Adipocyte (in vitro differentiated cells): ENCODE measurements at regions not wholly inside any gene's neighbourhood (a gene's known extent, or its start where the extent isn't known, plus 50 kb on each side); places are given as distances from the start of the nearest gene placed in this dataset.

Experiments
- DNase-seq: peaks from one replicate; pipeline ENCODE4 v3.0.0-alpha.2; 2015; ENCODE audit warnings: low read depth
- H3K27me3 ChIP-seq: replicated peaks from 2 replicates; pipeline ENCODE4 v1.7.0; 2013; ENCODE audit warnings: mild to moderate bottlenecking, low read length, moderate library complexity; ENCODE audit not compliant: control insufficient read depth, insufficient read depth
- H3K36me3 ChIP-seq: 2 replicates; pipeline ENCODE4 v1.7.0; 2013; ENCODE audit warnings: low read length, mild to moderate bottlenecking, moderate library complexity; ENCODE audit not compliant: control insufficient read depth, insufficient read depth, severe bottlenecking
- H3K4me1 ChIP-seq: 2 replicates; pipeline ENCODE4 v1.7.0; 2013; ENCODE audit warnings: mild to moderate bottlenecking, low read length, moderate library complexity; ENCODE audit not compliant: control insufficient read depth, insufficient read depth
- H3K4me3 ChIP-seq: 2 replicates; pipeline ENCODE4 v1.7.0; 2013; ENCODE audit warnings: mild to moderate bottlenecking, low read length, moderate library complexity
- H3K9ac ChIP-seq: 2 replicates; pipeline ENCODE4 v1.7.0; 2013; ENCODE audit warnings: mild to moderate bottlenecking, low read length, moderate library complexity
- H3K9me3 ChIP-seq: 2 replicates; pipeline ENCODE4 v1.7.0; 2013; ENCODE audit warnings: mild to moderate bottlenecking, low read length, moderate library complexity; ENCODE audit not compliant: control insufficient read depth

DNA sequence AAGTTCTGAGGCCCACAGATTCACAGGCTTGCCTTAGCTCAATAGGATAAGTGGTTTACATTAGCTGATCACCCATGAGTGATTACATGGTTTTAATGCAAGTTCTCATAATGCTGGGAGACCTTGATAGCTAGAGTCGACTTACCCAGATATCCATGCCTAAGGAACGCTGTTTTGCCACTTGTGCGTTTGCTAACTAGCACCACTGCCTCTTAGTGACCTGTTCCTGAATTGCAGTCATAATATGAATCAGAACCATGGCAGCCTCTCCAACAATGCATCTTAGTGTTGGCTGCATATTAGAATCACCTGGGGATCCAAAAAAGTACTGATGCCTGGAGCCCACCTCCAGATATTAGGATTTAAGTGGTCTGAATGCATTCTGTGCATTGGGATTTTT is 251.1 kb upstream of the CDH5 start:
- peaks cover 10% of the 10 kb centered on the region for H3K4me1 ChIP-seq
- H3K27me3 ChIP-seq = no peaks in the 10 kb centered on the region
- no peak overlapping the region for H3K4me3 ChIP-seq
- no peak overlapping the region for H3K9ac ChIP-seq
- H3K36me3 ChIP-seq = no peaks in the 10 kb centered on the region
- DNase-seq = no peak
- H3K9me3 ChIP-seq = no peaks in the 10 kb centered on the region

GRCh38 chr16:66113223-66113622 is 253.3 kb upstream of the CDH5 start:
- no peak overlapping the region for H3K9ac ChIP-seq
- no peak overlapping the region for H3K4me3 ChIP-seq
- H3K27me3 ChIP-seq = no peaks in the 10 kb centered on the region
- peaks cover 13% of the 10 kb centered on the region for H3K4me1 ChIP-seq
- H3K36me3 ChIP-seq = no peaks in the 10 kb centered on the region
- no peaks in the 10 kb centered on the region for H3K9me3 ChIP-seq
- DNase-seq = no peak

DNA sequence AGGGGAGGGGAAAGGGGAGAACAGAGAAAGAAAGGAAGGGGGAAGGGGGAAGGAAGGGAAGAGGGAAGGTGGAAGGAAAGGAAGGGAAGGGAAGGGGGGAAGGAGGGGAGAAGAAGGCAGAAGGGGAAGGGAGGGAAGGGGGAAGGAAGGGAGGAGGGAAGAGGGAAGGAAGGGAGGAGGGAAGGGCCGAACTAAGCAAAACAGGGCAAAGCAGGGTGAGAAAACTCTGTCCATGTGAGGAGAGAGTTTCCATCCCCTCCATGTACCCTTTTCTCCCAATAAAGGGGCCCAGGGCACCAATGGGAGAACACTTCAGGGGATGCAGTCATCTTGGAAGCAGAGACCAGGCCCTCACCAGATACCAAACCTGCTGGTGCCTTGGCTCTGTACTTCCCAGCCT is 256.8 kb upstream of the CDH5 start:
- no peak overlapping the region for H3K4me3 ChIP-seq
- peaks cover 16% of the 10 kb centered on the region for H3K4me1 ChIP-seq
- no peaks in the 10 kb centered on the region for H3K27me3 ChIP-seq
- DNase-seq = no peak
- no peak overlapping the region for H3K9ac ChIP-seq
- H3K36me3 ChIP-seq = no peaks in the 10 kb centered on the region
- no peaks in the 10 kb centered on the region for H3K9me3 ChIP-seq

GRCh38 chr16:66107661-66108060 is 258.8 kb upstream of the CDH5 start:
- H3K36me3 ChIP-seq = no peaks in the 10 kb centered on the region

DNA sequence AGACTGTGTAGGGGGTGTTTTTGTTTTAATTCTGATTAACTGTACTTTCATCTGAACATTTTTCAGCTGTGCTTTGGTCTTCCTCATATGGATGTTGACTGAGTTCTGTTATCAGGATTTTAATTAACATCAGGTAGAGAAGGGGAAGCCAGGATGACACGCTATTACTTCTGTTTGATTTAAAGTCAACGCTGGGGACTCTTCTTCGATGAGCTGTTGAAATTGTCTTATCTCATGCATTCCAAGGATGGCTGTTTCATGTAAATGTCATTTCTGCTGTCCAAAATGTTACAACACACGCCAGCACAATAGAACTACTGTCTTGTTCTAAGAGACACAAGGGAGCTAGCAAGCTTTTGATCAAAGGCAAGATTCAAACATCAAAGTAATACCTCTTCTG is 263.3 kb upstream of the CDH5 start:
- Histone ChIP-seq H3K9ac (no peak overlapping the region), H3K27me3 (no peaks in the 10 kb centered on the region), H3K9me3 (no peaks in the 10 kb centered on the region), H3K4me3 (no peak overlapping the region), H3K36me3 (no peaks in the 10 kb centered on the region), H3K4me1 (peaks cover 25% of the 10 kb centered on the region)
- DNase-seq = peak; percentile 23

More at GRCh38 chr16:66107661-66108060, 258.8 kb upstream of the CDH5 start:
- H3K4me3 ChIP-seq = peak overlapping the region; percentile 38
- no peaks in the 10 kb centered on the region for H3K9me3 ChIP-seq
- peak; percentile 57 for DNase-seq
- peaks cover 26% of the 10 kb centered on the region for H3K4me1 ChIP-seq
- no peaks in the 10 kb centered on the region for H3K27me3 ChIP-seq
- H3K9ac ChIP-seq = peak overlapping the region; percentile 33

DNA sequence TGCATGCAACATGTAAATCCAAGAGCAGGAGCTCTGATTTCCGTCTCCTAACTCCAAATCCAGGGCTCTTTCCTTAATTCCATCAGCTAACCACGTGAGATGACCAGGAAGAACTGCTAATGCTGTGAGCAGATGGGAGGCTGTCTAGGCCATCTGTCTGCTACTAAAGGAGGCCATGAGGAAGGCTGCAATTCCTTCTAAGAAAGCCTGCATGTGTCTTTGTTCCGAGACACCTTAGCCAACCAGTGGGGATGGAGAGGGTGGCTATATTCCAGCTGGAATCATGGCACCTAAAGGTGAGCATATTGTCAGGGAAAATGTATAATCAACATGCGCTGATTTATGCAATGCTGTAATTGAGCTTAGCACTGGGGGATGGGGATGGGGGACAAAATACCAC is 267.2 kb upstream of the CDH5 start:
- no peak overlapping the region for H3K9ac ChIP-seq

DNA sequence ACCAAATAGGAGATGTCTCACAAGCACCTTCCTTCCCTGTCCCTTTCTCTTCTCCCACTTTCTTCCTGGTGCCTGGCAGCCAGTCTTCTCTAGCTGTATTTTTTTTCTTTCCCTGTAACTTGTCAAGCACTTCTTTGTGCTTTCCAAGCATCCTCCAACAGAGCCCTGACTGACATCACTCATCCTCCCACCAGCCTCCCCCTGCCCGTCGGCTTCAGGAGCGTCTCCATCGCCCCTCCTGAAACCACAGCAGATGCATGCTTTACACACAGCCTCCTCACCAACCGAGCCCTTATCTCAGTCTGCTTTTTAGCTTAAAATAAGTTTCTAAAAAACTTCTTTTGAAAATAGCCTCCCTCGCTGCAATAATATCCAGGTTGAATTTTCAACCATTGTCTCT is 268.7 kb upstream of the CDH5 start:
- DNase-seq = no peak
- peaks cover 5% of the 10 kb centered on the region for H3K27me3 ChIP-seq
- no peaks in the 10 kb centered on the region for H3K9me3 ChIP-seq
- peaks cover 6% of the 10 kb centered on the region for H3K4me1 ChIP-seq
- no peak overlapping the region for H3K9ac ChIP-seq
- no peaks in the 10 kb centered on the region for H3K36me3 ChIP-seq
- H3K4me3 ChIP-seq = no peak overlapping the region

More for the DNA sequence above, 267.2 kb upstream of the CDH5 start:
- no peak overlapping the region for H3K4me3 ChIP-seq
- peaks cover 5% of the 10 kb centered on the region for H3K27me3 ChIP-seq
- H3K36me3 ChIP-seq = no peaks in the 10 kb centered on the region
- DNase-seq = no peak
- peaks cover 12% of the 10 kb centered on the region for H3K4me1 ChIP-seq
- H3K9me3 ChIP-seq = no peaks in the 10 kb centered on the region

DNA sequence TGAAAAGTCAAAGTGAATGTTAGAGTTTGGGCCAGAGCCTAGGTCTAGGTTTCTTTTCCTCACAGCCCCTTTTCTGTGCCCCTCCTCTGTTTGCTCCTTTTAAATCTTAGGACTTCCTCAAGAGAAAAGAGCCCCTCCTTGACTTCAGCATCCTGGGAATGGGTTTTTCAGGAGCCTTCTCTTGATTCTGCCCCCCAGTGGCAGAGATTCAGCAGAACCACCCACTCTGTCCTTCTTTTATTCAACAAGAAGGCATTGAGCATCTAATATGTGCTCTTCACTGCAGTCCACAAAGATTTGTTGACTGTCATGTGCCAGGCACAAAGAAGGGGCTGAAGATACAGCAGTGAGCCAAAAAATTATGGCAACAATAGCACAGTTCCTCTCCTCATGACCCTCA is 270.8 kb upstream of the CDH5 start:
- DNase-seq = no peak
- Histone ChIP-seq H3K9me3 (no peaks in the 10 kb centered on the region), H3K27me3 (peaks cover 5% of the 10 kb centered on the region), H3K4me3 (no peak overlapping the region), H3K4me1 (peaks cover 18% of the 10 kb centered on the region), H3K36me3 (no peaks in the 10 kb centered on the region), H3K9ac (no peak overlapping the region)

GRCh38 chr16:66093191-66093590 is 273.3 kb upstream of the CDH5 start:
- H3K9me3 ChIP-seq = no peaks in the 10 kb centered on the region
- peaks cover 18% of the 10 kb centered on the region for H3K4me1 ChIP-seq
- H3K36me3 ChIP-seq = no peaks in the 10 kb centered on the region
- H3K9ac ChIP-seq = no peak overlapping the region
- no peak for DNase-seq
- H3K27me3 ChIP-seq = peaks cover 5% of the 10 kb centered on the region
- H3K4me3 ChIP-seq = no peak overlapping the region

DNA sequence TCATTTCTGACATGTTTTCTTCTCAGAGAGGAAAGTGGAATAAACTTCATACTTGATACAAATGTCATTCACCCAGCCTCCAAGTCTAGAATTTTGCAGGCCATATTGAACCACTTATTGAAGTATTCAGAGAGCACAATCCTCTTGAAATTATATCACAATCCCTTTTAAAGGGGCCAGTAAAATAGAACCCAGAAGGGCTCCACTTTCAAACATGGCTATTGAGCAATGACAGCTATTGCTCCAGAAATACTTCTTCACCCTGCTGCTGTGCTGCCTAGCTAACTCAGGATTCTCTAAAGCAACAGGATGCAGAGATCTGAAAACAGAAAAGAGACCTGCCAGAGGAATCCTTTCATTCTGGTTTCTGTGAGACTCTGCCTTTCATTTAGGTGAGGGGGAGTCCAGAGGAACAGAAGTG is 275.0 kb upstream of the CDH5 start:
- Histone ChIP-seq H3K4me3 (no peak overlapping the region), H3K9me3 (no peaks in the 10 kb centered on the region), H3K9ac (peak overlapping the region; percentile 50), H3K36me3 (no peaks in the 10 kb centered on the region), H3K27me3 (no peaks in the 10 kb centered on the region), H3K4me1 (peaks cover 18% of the 10 kb centered on the region)
- DNase-seq = peak; percentile 92

DNA sequence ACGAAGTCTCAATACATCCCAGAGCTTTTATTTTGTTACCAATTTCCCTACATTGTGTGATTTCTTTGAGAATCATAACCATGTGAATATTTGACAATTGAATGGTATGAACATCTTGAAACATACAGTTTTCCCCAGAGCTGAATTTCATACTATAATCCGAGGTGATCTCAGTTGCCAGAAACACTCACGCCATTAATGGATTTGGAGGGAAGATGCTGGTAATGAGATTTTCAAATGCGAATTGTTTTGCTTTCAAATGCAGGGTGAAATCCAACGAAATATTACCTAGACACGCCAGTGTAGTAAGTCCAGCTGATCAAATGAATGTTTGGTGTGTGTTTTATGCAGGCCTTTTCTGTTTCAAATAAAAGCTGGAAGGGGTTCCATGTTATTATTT is 277.8 kb upstream of the CDH5 start:
- no peaks in the 10 kb centered on the region for H3K9me3 ChIP-seq
- DNase-seq = no peak
- no peaks in the 10 kb centered on the region for H3K36me3 ChIP-seq
- peaks cover 23% of the 10 kb centered on the region for H3K4me1 ChIP-seq
- no peak overlapping the region for H3K4me3 ChIP-seq
- no peaks in the 10 kb centered on the region for H3K27me3 ChIP-seq
- H3K9ac ChIP-seq = no peak overlapping the region

DNA sequence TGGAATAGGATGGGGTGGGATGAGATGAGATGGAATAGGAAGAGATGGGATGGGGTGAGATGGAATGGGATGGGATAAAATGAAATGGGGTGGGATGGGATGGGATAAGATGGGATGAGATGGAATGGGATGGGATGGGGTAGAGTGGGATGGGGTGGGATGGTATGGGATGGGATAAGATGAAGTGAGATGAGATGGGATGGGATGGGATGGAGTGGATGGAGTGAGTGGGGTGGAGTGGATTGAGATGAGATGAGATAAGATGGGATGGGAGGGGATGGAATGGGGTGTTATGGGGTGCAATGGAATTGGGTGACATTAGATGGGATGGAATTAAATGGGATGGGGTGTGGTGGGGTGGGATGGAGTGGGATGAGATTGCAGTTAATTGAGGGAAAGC is 279.2 kb upstream of the CDH5 start:
- H3K36me3 ChIP-seq = no peaks in the 10 kb centered on the region
- no peak for DNase-seq
- no peak overlapping the region for H3K4me3 ChIP-seq
- peaks cover 26% of the 10 kb centered on the region for H3K4me1 ChIP-seq
- H3K9ac ChIP-seq = no peak overlapping the region
- H3K9me3 ChIP-seq = no peaks in the 10 kb centered on the region
- no peaks in the 10 kb centered on the region for H3K27me3 ChIP-seq
